ENCODE measurements at regions not wholly inside any gene's neighbourhood (a gene's known extent, or its start where the extent isn't known, plus 50 kb on each side); places are given as distances from the start of the nearest gene placed in this dataset.

DNA sequence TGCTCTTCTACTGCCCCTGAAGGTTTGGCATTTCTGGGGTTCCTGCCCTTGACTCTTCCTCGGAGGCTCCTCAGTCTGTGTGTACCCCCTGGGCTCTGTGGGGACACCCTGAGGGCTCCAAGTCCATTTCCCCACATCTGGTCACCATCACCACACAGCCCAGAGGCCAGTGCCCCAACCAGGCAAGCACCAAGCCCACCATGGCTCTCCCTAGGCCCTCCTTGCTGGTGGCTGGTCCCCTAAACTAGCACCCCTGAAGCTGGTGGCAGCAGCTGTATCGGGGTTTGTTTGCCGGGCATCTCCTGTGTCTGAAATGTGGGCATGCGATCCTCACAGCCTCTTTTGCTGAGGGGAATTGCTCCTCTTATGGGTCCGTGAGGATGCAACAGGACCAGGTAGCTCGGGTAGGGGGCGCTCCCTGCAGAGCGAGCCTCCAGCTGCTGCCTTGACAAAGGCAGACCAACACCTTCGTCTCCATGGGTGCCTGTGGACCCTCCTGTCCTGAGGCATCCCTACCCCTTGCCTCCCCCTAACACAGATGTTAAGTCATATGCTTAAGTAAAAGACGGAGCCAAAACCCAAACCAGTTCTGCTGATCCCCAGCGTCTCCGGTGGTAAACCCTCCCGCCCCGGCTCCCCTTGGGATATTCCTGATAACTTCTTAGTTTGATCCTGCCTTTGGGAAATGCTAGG lies 138.9 kb upstream of the IRX4 start:
- TF ChIP-seq, protein P1, sequence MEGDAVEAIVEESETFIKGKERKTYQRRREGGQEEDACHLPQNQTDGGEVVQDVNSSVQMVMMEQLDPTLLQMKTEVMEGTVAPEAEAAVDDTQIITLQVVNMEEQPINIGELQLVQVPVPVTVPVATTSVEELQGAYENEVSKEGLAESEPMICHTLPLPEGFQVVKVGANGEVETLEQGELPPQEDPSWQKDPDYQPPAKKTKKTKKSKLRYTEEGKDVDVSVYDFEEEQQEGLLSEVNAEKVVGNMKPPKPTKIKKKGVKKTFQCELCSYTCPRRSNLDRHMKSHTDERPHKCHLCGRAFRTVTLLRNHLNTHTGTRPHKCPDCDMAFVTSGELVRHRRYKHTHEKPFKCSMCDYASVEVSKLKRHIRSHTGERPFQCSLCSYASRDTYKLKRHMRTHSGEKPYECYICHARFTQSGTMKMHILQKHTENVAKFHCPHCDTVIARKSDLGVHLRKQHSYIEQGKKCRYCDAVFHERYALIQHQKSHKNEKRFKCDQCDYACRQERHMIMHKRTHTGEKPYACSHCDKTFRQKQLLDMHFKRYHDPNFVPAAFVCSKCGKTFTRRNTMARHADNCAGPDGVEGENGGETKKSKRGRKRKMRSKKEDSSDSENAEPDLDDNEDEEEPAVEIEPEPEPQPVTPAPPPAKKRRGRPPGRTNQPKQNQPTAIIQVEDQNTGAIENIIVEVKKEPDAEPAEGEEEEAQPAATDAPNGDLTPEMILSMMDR (IDR thresholded peaks at IDR 0.05; ENCODE audit: low read length), result no peak
- TF ChIP-seq EZH2 (optimal IDR thresholded peaks at IDR 0.05; ENCODE audit: low read depth, low read length), result no peak
- no peak for TF ChIP-seq EZH2phosphoT487 (IDR thresholded peaks at IDR 0.05; ENCODE audit: low read length)
